ENCODE measurements at regions not wholly inside any gene's neighbourhood (a gene's known extent, or its start where the extent isn't known, plus 50 kb on each side); places are given as distances from the start of the nearest gene placed in this dataset.

GRCh38 chr1:175891783-175892309 lies 148.5 kb upstream of the TNR start:
- TF ChIP-seq CTCF (IDR thresholded peaks at IDR 0.05) (no peak), POLR2A (IDR thresholded peaks at IDR 0.05) (no peak)
